ENCODE measurements at regions not wholly inside any gene's neighbourhood (a gene's known extent, or its start where the extent isn't known, plus 50 kb on each side); places are given as distances from the start of the nearest gene placed in this dataset.

DNA sequence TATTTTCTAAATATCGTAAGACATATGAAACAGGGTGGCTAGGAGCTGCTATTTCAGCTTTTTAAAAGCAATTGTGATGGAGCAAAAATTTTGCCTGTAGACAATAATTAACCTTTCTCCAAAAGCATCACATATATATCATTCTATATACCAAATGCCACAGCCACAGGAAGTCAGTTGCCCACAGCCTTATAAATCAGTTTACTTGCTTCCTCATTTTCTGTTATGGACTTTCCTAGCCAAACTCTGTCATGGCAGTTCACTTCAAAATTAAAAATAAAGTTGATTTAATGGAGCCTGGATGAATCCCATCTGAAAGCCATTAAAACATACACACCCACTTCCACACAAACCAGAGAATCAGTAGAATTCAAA, 93.4 kb upstream of the NHSL1 start:
- no peaks in the 10 kb centered on the region for H3K36me3 Mint-ChIP-seq (ENCODE audit: insufficient read depth, unreplicated experiment)
- TF ChIP-seq, protein P1, sequence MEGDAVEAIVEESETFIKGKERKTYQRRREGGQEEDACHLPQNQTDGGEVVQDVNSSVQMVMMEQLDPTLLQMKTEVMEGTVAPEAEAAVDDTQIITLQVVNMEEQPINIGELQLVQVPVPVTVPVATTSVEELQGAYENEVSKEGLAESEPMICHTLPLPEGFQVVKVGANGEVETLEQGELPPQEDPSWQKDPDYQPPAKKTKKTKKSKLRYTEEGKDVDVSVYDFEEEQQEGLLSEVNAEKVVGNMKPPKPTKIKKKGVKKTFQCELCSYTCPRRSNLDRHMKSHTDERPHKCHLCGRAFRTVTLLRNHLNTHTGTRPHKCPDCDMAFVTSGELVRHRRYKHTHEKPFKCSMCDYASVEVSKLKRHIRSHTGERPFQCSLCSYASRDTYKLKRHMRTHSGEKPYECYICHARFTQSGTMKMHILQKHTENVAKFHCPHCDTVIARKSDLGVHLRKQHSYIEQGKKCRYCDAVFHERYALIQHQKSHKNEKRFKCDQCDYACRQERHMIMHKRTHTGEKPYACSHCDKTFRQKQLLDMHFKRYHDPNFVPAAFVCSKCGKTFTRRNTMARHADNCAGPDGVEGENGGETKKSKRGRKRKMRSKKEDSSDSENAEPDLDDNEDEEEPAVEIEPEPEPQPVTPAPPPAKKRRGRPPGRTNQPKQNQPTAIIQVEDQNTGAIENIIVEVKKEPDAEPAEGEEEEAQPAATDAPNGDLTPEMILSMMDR (IDR thresholded peaks at IDR 0.05; ENCODE audit: unreplicated experiment) = no peak
- H3K4me1 Mint-ChIP-seq (ENCODE audit: low read depth, unreplicated experiment) = peaks cover 34% of the 10 kb centered on the region
- TSS peak; percentile 96 for BruUV-seq (replicated peaks)
- H3K4me3 Mint-ChIP-seq (ENCODE audit: low read depth, unreplicated experiment) = peak overlapping the region; percentile 54
- no peaks in the 10 kb centered on the region for H3K9me3 Mint-ChIP-seq (ENCODE audit: low read depth, unreplicated experiment)
- CTCF ChIA-PET = interaction anchor here (0.6 to 1.1 kb wide), 3 partner anchors 51 to 173 kb away, joined by 3 read pairs; no protein-coding TSS in a partner anchor
- no peaks in the 10 kb centered on the region for H3K27me3 Mint-ChIP-seq (ENCODE audit: unreplicated experiment)
- DNase-seq = no peak
- intact Hi-C loops (cut with micrococcal nuclease; ENCODE audit: unreplicated experiment) = loop anchor here (5.0 to 10.0 kb wide), 2 partner anchors 100 to 168 kb away; no protein-coding TSS in a partner anchor
- peak overlapping the region; percentile 92 for H3K27ac Mint-ChIP-seq (ENCODE audit: unreplicated experiment)

DNA sequence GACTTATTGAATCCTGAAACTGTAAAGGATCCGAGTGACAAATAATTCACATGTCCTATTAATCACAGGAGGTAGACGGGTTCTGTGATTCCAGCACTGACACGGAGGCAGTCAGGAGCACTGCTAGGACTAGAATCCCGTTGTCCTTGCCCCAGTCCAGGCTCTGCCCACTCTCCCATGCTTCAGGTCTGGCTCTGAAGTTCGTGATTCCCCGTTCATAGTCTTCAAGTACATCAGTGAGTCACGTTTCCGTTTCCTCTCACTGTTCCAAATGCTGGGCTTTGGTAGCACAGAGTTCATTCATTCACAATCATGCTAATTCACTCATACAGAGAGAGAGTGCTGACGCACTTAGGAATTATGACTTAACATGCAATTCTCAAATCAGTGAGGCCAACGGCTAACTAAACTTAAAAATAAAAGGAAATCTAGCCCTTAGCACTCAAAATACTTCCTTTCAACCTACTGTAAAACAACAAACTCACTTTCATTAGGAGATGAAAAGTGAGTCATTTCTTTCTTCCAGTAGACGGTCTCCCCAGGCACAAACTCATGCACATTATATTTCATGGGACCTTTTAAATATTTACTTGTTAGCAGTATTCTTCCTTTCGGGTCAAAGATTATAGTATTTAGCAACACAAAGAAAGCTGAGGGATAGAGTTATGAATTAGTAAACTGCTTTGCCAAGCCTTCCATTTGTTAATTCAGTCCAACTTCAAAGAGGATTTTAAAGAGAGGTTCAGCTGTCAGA, 94.0 kb upstream of the NHSL1 start:
- CTCF ChIA-PET = interaction anchor here (0.6 to 1.1 kb wide), 3 partner anchors 52 to 172 kb away, joined by 3 read pairs; no protein-coding TSS in a partner anchor
- peak overlapping the region; percentile 54 for H3K4me3 Mint-ChIP-seq (ENCODE audit: low read depth, unreplicated experiment)
- DNase-seq = peak; percentile 33
- intact Hi-C loops (cut with micrococcal nuclease; ENCODE audit: unreplicated experiment) = loop anchor here (5.0 to 10.0 kb wide), 2 partner anchors 99 to 168 kb away; no protein-coding TSS in a partner anchor
- H3K9me3 Mint-ChIP-seq (ENCODE audit: low read depth, unreplicated experiment) = no peaks in the 10 kb centered on the region
- no peaks in the 10 kb centered on the region for H3K27me3 Mint-ChIP-seq (ENCODE audit: unreplicated experiment)
- TF ChIP-seq, protein P1 (IDR thresholded peaks at IDR 0.05; ENCODE audit: unreplicated experiment) = no peak
- BruUV-seq (replicated peaks) = no TSS peak
- no peaks in the 10 kb centered on the region for H3K36me3 Mint-ChIP-seq (ENCODE audit: insufficient read depth, unreplicated experiment)
- peak overlapping the region; percentile 92 for H3K27ac Mint-ChIP-seq (ENCODE audit: unreplicated experiment)
- H3K4me1 Mint-ChIP-seq (ENCODE audit: low read depth, unreplicated experiment) = peaks cover 34% of the 10 kb centered on the region

DNA sequence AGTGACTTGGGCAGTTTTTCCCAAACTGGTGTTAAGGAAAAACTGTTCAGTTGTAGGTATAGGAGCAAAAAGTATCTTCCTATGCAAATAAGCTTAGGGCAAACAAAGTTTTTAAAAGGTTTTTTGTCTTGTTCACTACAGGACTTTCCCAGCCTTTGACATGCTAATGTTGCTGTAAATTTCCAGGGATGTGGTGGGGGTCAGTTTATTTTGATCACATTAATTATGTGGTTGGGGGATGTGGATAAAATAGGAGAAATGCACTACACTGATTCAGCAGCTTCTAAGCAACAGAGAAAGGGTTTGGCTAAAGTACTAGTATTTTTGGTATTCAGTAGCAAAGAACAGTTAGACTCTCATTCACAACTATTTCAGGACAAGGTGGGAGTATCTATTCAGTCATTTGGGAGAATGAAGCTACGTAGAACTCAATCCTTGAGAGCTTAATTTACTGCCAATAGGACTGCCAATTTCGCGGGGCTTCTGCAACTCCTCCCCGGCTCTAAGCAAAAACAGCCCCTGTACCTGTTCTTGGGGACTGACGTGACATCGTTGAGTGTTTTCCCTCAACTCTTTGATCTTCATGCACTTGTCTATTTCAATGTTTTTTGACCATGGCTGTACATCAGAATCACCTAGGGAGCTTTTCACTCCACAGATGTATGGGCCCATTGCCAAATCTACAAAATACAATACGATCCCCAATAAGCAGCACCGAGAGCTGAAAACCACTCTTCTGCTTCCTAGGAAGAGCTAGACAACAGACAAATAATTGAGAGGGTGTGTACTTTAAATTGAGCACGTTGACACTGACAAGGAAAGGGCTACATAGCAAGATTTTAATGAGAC, 94.8 kb upstream of the NHSL1 start:
- intact Hi-C loops (cut with micrococcal nuclease; ENCODE audit: unreplicated experiment) = loop anchor here (5.0 to 10.0 kb wide), 2 partner anchors 98 to 169 kb away; no protein-coding TSS in a partner anchor
- Mint-ChIP-seq H3K36me3 (ENCODE audit: insufficient read depth, unreplicated experiment) (no peaks in the 10 kb centered on the region), H3K4me3 (ENCODE audit: low read depth, unreplicated experiment) (peak overlapping the region; percentile 54), H3K4me1 (ENCODE audit: low read depth, unreplicated experiment) (peaks cover 34% of the 10 kb centered on the region), H3K9me3 (ENCODE audit: low read depth, unreplicated experiment) (no peaks in the 10 kb centered on the region), H3K27ac (ENCODE audit: unreplicated experiment) (peak overlapping the region; percentile 92), H3K27me3 (ENCODE audit: unreplicated experiment) (no peaks in the 10 kb centered on the region)
- CTCF ChIA-PET = no interaction called here
- TF ChIP-seq, protein P1 (IDR thresholded peaks at IDR 0.05; ENCODE audit: unreplicated experiment) = no peak
- no TSS peak for BruUV-seq (replicated peaks)
- DNase-seq = no peak

DNA sequence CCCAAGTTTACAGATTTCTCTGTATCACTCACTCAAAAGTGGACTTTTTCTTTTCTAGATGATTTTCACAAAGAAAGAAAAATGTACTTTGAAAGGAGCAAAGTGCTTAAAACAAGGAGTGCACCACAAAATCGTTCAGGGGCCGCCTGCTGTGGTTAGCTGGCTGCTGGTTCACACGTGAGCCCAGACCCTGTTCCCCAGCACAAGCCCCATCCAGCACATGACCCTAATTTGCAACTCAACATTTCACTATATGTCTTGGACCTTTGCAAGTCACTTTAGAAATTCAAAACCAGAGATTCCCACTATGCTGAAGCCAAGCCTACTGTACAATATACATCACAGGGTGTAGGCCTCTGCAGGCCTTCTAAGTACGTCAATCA, 95.5 kb upstream of the NHSL1 start:
- Mint-ChIP-seq H3K4me1 (ENCODE audit: low read depth, unreplicated experiment) (peaks cover 31% of the 10 kb centered on the region), H3K27me3 (ENCODE audit: unreplicated experiment) (no peaks in the 10 kb centered on the region), H3K4me3 (ENCODE audit: low read depth, unreplicated experiment) (no peak overlapping the region), H3K27ac (ENCODE audit: unreplicated experiment) (no peak overlapping the region), H3K9me3 (ENCODE audit: low read depth, unreplicated experiment) (no peaks in the 10 kb centered on the region), H3K36me3 (ENCODE audit: insufficient read depth, unreplicated experiment) (no peaks in the 10 kb centered on the region)
- no TSS peak for BruUV-seq (replicated peaks)
- CTCF ChIA-PET = no interaction called here
- no peak for DNase-seq
- intact Hi-C loops (cut with micrococcal nuclease; ENCODE audit: unreplicated experiment) = loop anchor here (5.0 to 10.0 kb wide), 2 partner anchors 98 to 170 kb away; no protein-coding TSS in a partner anchor
- TF ChIP-seq, protein P1 (IDR thresholded peaks at IDR 0.05; ENCODE audit: unreplicated experiment) = no peak

All from Calu3 (cell line).